Ascending aorta (tissue), 2 donors: ENCODE measurements at regions not wholly inside any gene's neighbourhood (a gene's known extent, or its start where the extent isn't known, plus 50 kb on each side); places are given as distances from the start of the nearest gene placed in this dataset.

Experiments
- DNase-seq, 2 donors: peaks; one replicate each; pipeline ENCODE4 v3.0.0-alpha.2; 2019; ENCODE audit warnings: low spot score in 2 of 2
- H3K27ac ChIP-seq, 2 donors: fragments of 200-600 bp; sonication (generic); one replicate each; pipeline ENCODE4 v1.5.1; 2016 to 2017; ENCODE audit warnings: mild to moderate bottlenecking in 1 of 2
- H3K27me3 ChIP-seq: fragments of 200-600 bp; sonication (generic); one replicate; pipeline ENCODE4 v1.5.1; 2017
- H3K36me3 ChIP-seq, 2 donors: fragments of 200-600 bp; sonication (generic); one replicate each; pipeline ENCODE4 v1.5.1; 2016
- H3K4me1 ChIP-seq, 2 donors: fragments of 200-600 bp; sonication (generic); one replicate each; pipeline ENCODE4 v1.5.1; 2016 to 2017; ENCODE audit warnings: mild to moderate bottlenecking in 1 of 2
- H3K4me3 ChIP-seq, 2 donors: fragments of 200-600 bp; sonication (generic); one replicate each; pipeline ENCODE4 v1.5.1; 2016 to 2017; ENCODE audit warnings: mild to moderate bottlenecking in 1 of 2
- H3K9me3 ChIP-seq, 2 donors: fragments of 200-600 bp; sonication (generic); one replicate each; pipeline ENCODE4 v1.5.1; 2016
- CTCF ChIP-seq, 3 experiments: fragments of 200-600 bp in 2 of 3; fragments of 450-650 bp in 1 of 3; sonication (generic) in 2 of 3; IDR thresholded peaks; one replicate each; pipeline ENCODE4 v1.5.1; 2016 to 2019; ENCODE audit warnings: antibody characterized with exemption in 3 of 3, mild to moderate bottlenecking in 1 of 3, moderate library complexity in 1 of 3
- intact Hi-C: fragments of 100-400 bp; cut with DNase I; formaldehyde crosslinking; loops from one replicate; pipeline ENCODE4 v1.15.1; 2023

- peaks cover 5 to 9% of the 10 kb centered on the region in 2 donors for H3K9me3 ChIP-seq
- H3K4me3 ChIP-seq = no peak overlapping the region
- no peak for TF ChIP-seq CTCF (IDR thresholded peaks at IDR 0.05)
- intact Hi-C loops = no loop called here
- no peak overlapping the region for H3K27ac ChIP-seq
- H3K27me3 ChIP-seq = no peaks in the 10 kb centered on the region
- no peaks in the 10 kb centered on the region for H3K36me3 ChIP-seq
- H3K4me1 ChIP-seq = no peaks in the 10 kb centered on the region
- DNase-seq = no peak
These were observed 416.3 kb upstream of the ZNF608 start for GRCh38 chr5:125162714-125163113.

GRCh38 chr5:125169396-125169795 is 423.0 kb upstream of the ZNF608 start:
- intact Hi-C loops = no loop called here
- no peaks in the 10 kb centered on the region for H3K36me3 ChIP-seq
- no peak for TF ChIP-seq CTCF (IDR thresholded peaks at IDR 0.05)
- peaks cover 3 to 5% of the 10 kb centered on the region in 2 donors for H3K9me3 ChIP-seq
- DNase-seq = no peak
- H3K27ac ChIP-seq = no peak overlapping the region
- H3K4me3 ChIP-seq = no peak overlapping the region
- H3K27me3 ChIP-seq = no peaks in the 10 kb centered on the region
- H3K4me1 ChIP-seq = no peaks in the 10 kb centered on the region

GRCh38 chr5:125171641-125172040 is 425.2 kb upstream of the ZNF608 start:
- no peak for TF ChIP-seq CTCF (IDR thresholded peaks at IDR 0.05)
- Histone ChIP-seq H3K27me3 (no peaks in the 10 kb centered on the region), H3K27ac (no peak overlapping the region)

GRCh38 chr5:125175348-125176004 is 429.0 kb upstream of the ZNF608 start:
- no peak for DNase-seq
- no peaks in the 10 kb centered on the region for H3K4me1 ChIP-seq
- H3K9me3 ChIP-seq = no peaks in the 10 kb centered on the region
- no peaks in the 10 kb centered on the region for H3K27me3 ChIP-seq
- intact Hi-C loops = no loop called here
- no peak for TF ChIP-seq CTCF (IDR thresholded peaks at IDR 0.05)
- H3K36me3 ChIP-seq = no peaks in the 10 kb centered on the region
- no peak overlapping the region for H3K27ac ChIP-seq
- no peak overlapping the region for H3K4me3 ChIP-seq

More at GRCh38 chr5:125171641-125172040, 425.2 kb upstream of the ZNF608 start:
- Histone ChIP-seq H3K4me1 (no peaks in the 10 kb centered on the region), H3K9me3 (peaks cover 0 to 5% of the 10 kb centered on the region in 2 donors), H3K36me3 (no peaks in the 10 kb centered on the region), H3K4me3 (no peak overlapping the region)
- DNase-seq = no peak
- intact Hi-C loops = no loop called here

GRCh38 chr5:125176005-125176390 is 429.6 kb upstream of the ZNF608 start:
- DNase-seq = no peak
- Histone ChIP-seq H3K27me3 (no peaks in the 10 kb centered on the region), H3K4me3 (no peak overlapping the region), H3K4me1 (no peaks in the 10 kb centered on the region), H3K9me3 (no peaks in the 10 kb centered on the region), H3K27ac (no peak overlapping the region), H3K36me3 (no peaks in the 10 kb centered on the region)
- intact Hi-C loops = no loop called here
- no peak for TF ChIP-seq CTCF (IDR thresholded peaks at IDR 0.05)

- no peak overlapping the region for H3K4me3 ChIP-seq
- no peaks in the 10 kb centered on the region for H3K9me3 ChIP-seq
- H3K4me1 ChIP-seq = no peaks in the 10 kb centered on the region
- H3K27me3 ChIP-seq = no peaks in the 10 kb centered on the region
- TF ChIP-seq CTCF (IDR thresholded peaks at IDR 0.05) = no peak
- intact Hi-C loops = no loop called here
- DNase-seq = no peak
- H3K27ac ChIP-seq = no peak overlapping the region
- H3K36me3 ChIP-seq = no peaks in the 10 kb centered on the region
These were observed 430.9 kb upstream of the ZNF608 start for GRCh38 chr5:125177340-125177739.
